HEK293T (cell line): ENCODE measurements at regions not wholly inside any gene's neighbourhood (a gene's known extent, or its start where the extent isn't known, plus 50 kb on each side); places are given as distances from the start of the nearest gene placed in this dataset.

Source experiments
- CTCF ChIA-PET: fragments of 350-600 bp; formaldehyde crosslinking; extraction: SDS; loops from one replicate; lab custom pipeline; 2021; ENCODE audit warnings: antibody characterized with exemption, inconsistent platforms; lab: Yijun Ruan, JAX
- POLR2A ChIA-PET: fragments of 350-600 bp; formaldehyde crosslinking; extraction: SDS; loops from one replicate; lab custom pipeline; 2020; ENCODE audit warnings: antibody characterized with exemption, inconsistent platforms; lab: Yijun Ruan, JAX
- DNase-seq: peaks from one replicate; pipeline ENCODE4 v3.0.0; 2012; ENCODE audit warnings: mixed read lengths; ENCODE audit errors: extremely low spot score
- ARNT ChIP-seq: fragments of 450-650 bp; IDR thresholded peaks from 2 replicates; pipeline ENCODE4 v1.6.1; 2017; ENCODE audit warnings: mild to moderate bottlenecking
- BHLHE40 ChIP-seq: fragments of 450-650 bp; IDR thresholded peaks from 2 replicates; pipeline ENCODE4 v1.6.1; 2016; ENCODE audit warnings: mild to moderate bottlenecking, moderate library complexity, borderline replicate concordance
- CTBP1 ChIP-seq: fragments of 450-650 bp; IDR thresholded peaks from 2 replicates; pipeline ENCODE4 v1.6.1; 2016; ENCODE audit warnings: borderline replicate concordance
- ELF4 ChIP-seq: fragments of 450-650 bp; IDR thresholded peaks from 2 replicates; pipeline ENCODE4 v1.6.1; 2017; ENCODE audit warnings: antibody characterized with exemption
- FOXA1 ChIP-seq: fragments of 450-650 bp; IDR thresholded peaks from 2 replicates; pipeline ENCODE4 v1.6.1; 2016; ENCODE audit warnings: mild to moderate bottlenecking
- FOXK2 ChIP-seq: fragments of 450-650 bp; IDR thresholded peaks from 2 replicates; pipeline ENCODE4 v1.6.1; 2016; ENCODE audit warnings: mild to moderate bottlenecking
- FOXM1 ChIP-seq: fragments of 450-650 bp; IDR thresholded peaks from 2 replicates; pipeline ENCODE4 v1.6.1; 2017; ENCODE audit warnings: mild to moderate bottlenecking, borderline replicate concordance
- HDGF ChIP-seq: fragments of 450-650 bp; IDR thresholded peaks from 2 replicates; pipeline ENCODE4 v1.6.1; 2017; ENCODE audit warnings: antibody characterized with exemption, borderline replicate concordance
- L3MBTL2 ChIP-seq: fragments of 450-650 bp; conservative IDR thresholded peaks from 2 replicates; pipeline ENCODE4 v1.6.1; 2016; ENCODE audit warnings: mild to moderate bottlenecking
- LEF1 ChIP-seq: fragments of 450-650 bp; IDR thresholded peaks from 2 replicates; pipeline ENCODE4 v1.6.1; 2017; ENCODE audit warnings: mild to moderate bottlenecking, borderline replicate concordance
- NFRKB ChIP-seq: fragments of 450-650 bp; IDR thresholded peaks from 2 replicates; pipeline ENCODE4 v1.6.1; 2016; ENCODE audit warnings: mild to moderate bottlenecking, moderate library complexity
- PKNOX1 ChIP-seq: fragments of 450-650 bp; IDR thresholded peaks from 2 replicates; pipeline ENCODE4 v1.6.1; 2016
- SP1 ChIP-seq: fragments of 450-650 bp; IDR thresholded peaks from 2 replicates; pipeline ENCODE4 v1.6.1; 2017
- SUZ12 ChIP-seq: fragments of 450-650 bp; IDR thresholded peaks from 2 replicates; pipeline ENCODE4 v1.6.1; 2016; ENCODE audit warnings: mild to moderate bottlenecking
- TARDBP ChIP-seq: fragments of 450-650 bp; IDR thresholded peaks from 2 replicates; pipeline ENCODE4 v1.6.1; 2016
- ZNF384 ChIP-seq: fragments of 450-650 bp; IDR thresholded peaks from 2 replicates; pipeline ENCODE4 v1.6.1; 2016

- TF ChIP-seq FOXK2 (no peak), LEF1 (no peak), FOXM1 (no peak), HDGF (no peak), FOXA1 (no peak), SUZ12 (no peak), BHLHE40 (no peak)
- CTCF ChIA-PET: no interaction called here
- DNase-seq: no peak
- POLR2A ChIA-PET: no interaction called here
Measured at GRCh38 chr1:115577513-115577912, 64.3 kb upstream of the VANGL1 start.

GRCh38 chr1:115575661-115576060 lies 66.1 kb upstream of the VANGL1 start:
- POLR2A ChIA-PET: no interaction called here
- CTCF ChIA-PET: no interaction called here
- no peak for DNase-seq
- TF ChIP-seq SUZ12 (no peak), FOXM1 (no peak), PKNOX1 (no peak), HDGF (no peak), LEF1 (no peak), FOXA1 (no peak), CTBP1 (no peak), SP1 (no peak), BHLHE40 (no peak), ZNF384 (no peak), NFRKB (no peak)

GRCh38 chr1:115572710-115573109 lies 69.1 kb upstream of the VANGL1 start:
- ChIA-PET CTCF (no interaction called here), POLR2A (no interaction called here)
- TF ChIP-seq CTBP1 (no peak), SUZ12 (no peak), ARNT (no peak), ZNF384 (no peak), NFRKB (no peak), FOXK2 (no peak), L3MBTL2 (no peak), PKNOX1 (no peak), LEF1 (no peak), ELF4 (no peak), HDGF (no peak), SP1 (no peak), FOXA1 (no peak), BHLHE40 (no peak), FOXM1 (no peak), TARDBP (no peak)
- DNase-seq: no peak

DNA sequence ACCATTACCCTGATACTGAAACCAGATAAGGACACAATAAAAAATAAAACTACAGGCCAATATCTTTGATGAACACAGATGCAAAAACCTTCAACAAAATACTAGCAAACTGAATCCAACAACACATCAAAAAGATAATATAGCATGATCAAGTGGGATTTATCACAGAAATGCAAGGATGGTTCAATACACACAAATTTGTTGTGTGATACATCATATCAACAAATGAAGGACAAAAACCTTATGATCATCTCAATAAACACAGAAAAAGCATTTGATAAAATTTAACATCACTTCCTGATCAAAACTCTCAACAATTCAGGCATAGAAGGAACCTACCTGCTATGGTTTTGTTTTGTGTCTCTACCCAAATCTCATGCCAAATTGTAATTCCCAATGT lies 74.3 kb upstream of the VANGL1 start:
- DNase-seq: no peak
- no peak for TF ChIP-seq SUZ12
- no peak for TF ChIP-seq HDGF
- no peak for TF ChIP-seq BHLHE40
- TF ChIP-seq PKNOX1: no peak
- TF ChIP-seq ARNT: no peak
- CTCF ChIA-PET: no interaction called here

GRCh38 chr1:115565791-115566190 lies 76.0 kb upstream of the VANGL1 start:
- TF ChIP-seq LEF1 (no peak), SP1 (no peak), FOXM1 (no peak), ELF4 (no peak), FOXA1 (no peak), NFRKB (no peak), ZNF384 (no peak), SUZ12 (no peak), HDGF (no peak), FOXK2 (no peak), PKNOX1 (no peak), L3MBTL2 (no peak), TARDBP (no peak), CTBP1 (no peak), ARNT (no peak), BHLHE40 (no peak)
- DNase-seq: no peak
- CTCF ChIA-PET: no interaction called here
- POLR2A ChIA-PET: no interaction called here

More for the DNA sequence above, 74.3 kb upstream of the VANGL1 start:
- POLR2A ChIA-PET: no interaction called here

GRCh38 chr1:115565353-115565752 lies 76.4 kb upstream of the VANGL1 start:
- DNase-seq: no peak
- POLR2A ChIA-PET: no interaction called here
- TF ChIP-seq ARNT (no peak), NFRKB (no peak), HDGF (no peak), TARDBP (no peak), FOXK2 (no peak), BHLHE40 (no peak), CTBP1 (no peak), LEF1 (no peak), SUZ12 (no peak), L3MBTL2 (no peak), FOXM1 (no peak), FOXA1 (no peak), ELF4 (no peak), SP1 (no peak), ZNF384 (no peak), PKNOX1 (no peak)
- CTCF ChIA-PET: no interaction called here
